Esophagus muscularis mucosa (tissue), 4 donors: ENCODE measurements at regions not wholly inside any gene's neighbourhood (a gene's known extent, or its start where the extent isn't known, plus 50 kb on each side); places are given as distances from the start of the nearest gene placed in this dataset.

Experiments used
- DNase-seq: peaks from one replicate; pipeline ENCODE4 v3.0.0-alpha.2; 2017; ENCODE audit errors: extremely low spot score
- H3K27ac ChIP-seq, 4 donors: fragments of 200-600 bp; sonication (generic); replicated peaks in 1 of 4; 1 replicate in 3 of 4; 2 replicates in 1 of 4; pipeline ENCODE4 v1.5.1; 2016 to 2019; ENCODE audit warnings: mild to moderate bottlenecking in 1 of 4
- H3K27me3 ChIP-seq, 4 donors: fragments of 200-600 bp; sonication (generic); one replicate each; pipeline versions ENCODE4 v1.5.1 to v1.6.0; 2016 to 2019
- H3K36me3 ChIP-seq, 4 donors: fragments of 200-600 bp; sonication (generic); one replicate each; pipeline ENCODE4 v1.5.1; 2016 to 2019
- H3K4me1 ChIP-seq, 4 donors: fragments of 200-600 bp; sonication (generic); one replicate each; pipeline ENCODE4 v1.5.1; 2016 to 2019
- H3K4me3 ChIP-seq, 4 donors: fragments of 200-600 bp; sonication (generic); 1 replicate in 2 of 4; 2 replicates in 2 of 4; pipeline ENCODE4 v1.5.1; 2016 to 2019; ENCODE audit warnings: mild to moderate bottlenecking in 4 of 4, moderate library complexity in 1 of 4
- H3K9me3 ChIP-seq, 4 donors: fragments of 200-600 bp; sonication (generic); 1 replicate in 3 of 4; 2 replicates in 1 of 4; pipeline ENCODE4 v1.5.1; 2016 to 2019
- EP300 ChIP-seq: sonication (generic); formaldehyde crosslinking; IDR thresholded peaks from one replicate; pipeline ENCODE4 v1.6.1; 2017; ENCODE audit warnings: antibody characterized with exemption
- POLR2A ChIP-seq: fragments of 450-650 bp; IDR thresholded peaks from one replicate; pipeline ENCODE4 v1.6.1; 2017; ENCODE audit warnings: antibody characterized with exemption, moderate library complexity, mild to moderate bottlenecking, low read depth
- POLR2AphosphoS5 ChIP-seq, 2 donors: sonication (generic); formaldehyde crosslinking; IDR thresholded peaks; one replicate each; pipeline ENCODE4 v1.6.1; 2017; ENCODE audit warnings: antibody characterized with exemption in 2 of 2
- WGBS: methylation state at CpG from one replicate; pipeline ENCODE4 v1.1.5; 2018; 5-methylcytosine and 5-hydroxymethylcytosine counted together
- intact Hi-C: fragments of 100-400 bp; cut with DNase I; formaldehyde crosslinking; loops from one replicate; pipeline ENCODE4 v1.15.1; 2023
- TF ChIP-seq, protein P1 (sequence below), 3 experiments: fragments of 200-600 bp in 2 of 3; fragments of 450-650 bp in 1 of 3; sonication (generic) in 2 of 3; IDR thresholded peaks; one replicate each; pipeline ENCODE4 v1.5.1; 2017 to 2019; ENCODE audit warnings: antibody characterized with exemption in 3 of 3, mild to moderate bottlenecking in 2 of 3, moderate library complexity in 1 of 3

DNA sequence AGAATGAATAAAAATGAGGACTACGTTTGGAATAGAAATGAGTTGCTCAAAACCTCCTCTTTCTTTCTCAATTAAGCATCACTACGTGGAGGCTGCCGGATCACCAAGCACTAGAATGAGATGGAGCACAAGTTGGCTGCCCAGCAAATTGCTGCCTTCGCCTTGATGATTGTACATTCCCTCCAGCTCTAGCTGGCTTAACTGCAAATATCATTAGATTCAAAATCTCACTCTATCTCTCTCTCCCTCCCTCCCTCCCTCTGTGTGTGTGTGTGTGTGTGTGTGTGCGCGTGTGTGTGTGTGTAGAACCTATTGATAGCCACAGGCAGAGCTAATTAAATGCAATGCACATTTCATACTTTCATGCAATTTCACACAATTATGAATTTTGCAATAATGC lies 310.7 kb upstream of the CDH4 start:
- DNase-seq = no peak
- TF ChIP-seq POLR2A = no peak
- TF ChIP-seq POLR2AphosphoS5 (IDR thresholded peaks at IDR 0.05) = no peak
- TF ChIP-seq EP300 = no peak
- intact Hi-C loops = no loop called here
- Histone ChIP-seq H3K27ac (no peak overlapping the region), H3K9me3 (no peaks in the 10 kb centered on the region), H3K27me3 (no peaks in the 10 kb centered on the region), H3K36me3 (no peaks in the 10 kb centered on the region), H3K4me1 (no peaks in the 10 kb centered on the region), H3K4me3 (no peak overlapping the region)
- 71% methylated on average over 6 of the region's 6 CpGs for WGBS

DNA sequence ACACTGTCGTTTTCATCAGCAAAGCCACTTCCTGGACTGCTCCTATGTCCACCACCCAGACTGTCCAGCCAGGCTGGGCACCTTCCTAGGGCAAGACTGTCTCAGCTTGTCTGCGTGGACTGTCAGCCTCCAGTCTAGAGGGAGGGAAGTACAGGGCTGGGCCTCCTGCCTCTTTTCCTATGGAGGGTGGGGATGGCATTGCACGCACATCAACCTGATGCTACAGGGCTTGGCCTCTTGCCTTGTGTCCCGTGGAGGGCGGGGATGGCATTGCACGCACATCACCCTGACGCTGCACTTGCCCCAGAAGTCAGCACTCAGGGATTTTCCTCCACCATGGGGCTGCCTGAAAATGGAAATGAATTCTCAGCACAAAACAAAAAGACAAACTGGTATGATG lies 304.2 kb upstream of the CDH4 start:
- no peak overlapping the region for H3K4me3 ChIP-seq
- H3K9me3 ChIP-seq = no peaks in the 10 kb centered on the region
- TF ChIP-seq EP300 (no peak), POLR2AphosphoS5 (IDR thresholded peaks at IDR 0.05) (no peak), POLR2A (no peak)
- TF ChIP-seq, protein P1, sequence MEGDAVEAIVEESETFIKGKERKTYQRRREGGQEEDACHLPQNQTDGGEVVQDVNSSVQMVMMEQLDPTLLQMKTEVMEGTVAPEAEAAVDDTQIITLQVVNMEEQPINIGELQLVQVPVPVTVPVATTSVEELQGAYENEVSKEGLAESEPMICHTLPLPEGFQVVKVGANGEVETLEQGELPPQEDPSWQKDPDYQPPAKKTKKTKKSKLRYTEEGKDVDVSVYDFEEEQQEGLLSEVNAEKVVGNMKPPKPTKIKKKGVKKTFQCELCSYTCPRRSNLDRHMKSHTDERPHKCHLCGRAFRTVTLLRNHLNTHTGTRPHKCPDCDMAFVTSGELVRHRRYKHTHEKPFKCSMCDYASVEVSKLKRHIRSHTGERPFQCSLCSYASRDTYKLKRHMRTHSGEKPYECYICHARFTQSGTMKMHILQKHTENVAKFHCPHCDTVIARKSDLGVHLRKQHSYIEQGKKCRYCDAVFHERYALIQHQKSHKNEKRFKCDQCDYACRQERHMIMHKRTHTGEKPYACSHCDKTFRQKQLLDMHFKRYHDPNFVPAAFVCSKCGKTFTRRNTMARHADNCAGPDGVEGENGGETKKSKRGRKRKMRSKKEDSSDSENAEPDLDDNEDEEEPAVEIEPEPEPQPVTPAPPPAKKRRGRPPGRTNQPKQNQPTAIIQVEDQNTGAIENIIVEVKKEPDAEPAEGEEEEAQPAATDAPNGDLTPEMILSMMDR (IDR thresholded peaks at IDR 0.05) = no peak
- H3K36me3 ChIP-seq = no peaks in the 10 kb centered on the region
- DNase-seq = no peak
- H3K4me1 ChIP-seq = no peaks in the 10 kb centered on the region
- H3K27ac ChIP-seq = no peak overlapping the region
- no peaks in the 10 kb centered on the region for H3K27me3 ChIP-seq
- 84% methylated on average over 7 of the region's 7 CpGs for WGBS
- intact Hi-C loops = no loop called here

DNA sequence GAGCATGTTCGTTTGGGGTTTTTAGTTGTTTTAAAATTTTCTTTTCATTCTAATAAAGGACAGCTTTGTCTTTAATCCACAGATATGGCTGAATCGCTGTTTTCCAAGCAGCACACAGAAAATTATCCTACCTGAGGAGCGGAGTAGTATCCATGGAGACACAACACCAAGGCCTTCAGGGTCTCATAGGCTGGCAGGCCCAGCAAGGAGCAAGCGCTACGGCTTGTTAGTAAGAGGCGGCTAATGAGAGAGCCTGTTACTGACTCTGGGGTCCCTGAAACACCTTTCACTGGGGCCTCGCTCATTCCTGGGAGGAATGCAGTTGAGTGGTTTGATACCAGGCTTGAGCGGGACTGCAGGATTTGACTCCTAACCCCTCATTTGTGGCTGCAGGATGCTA lies 303.8 kb upstream of the CDH4 start:
- WGBS = 79% methylated on average over 8 of the region's 8 CpGs
- no peaks in the 10 kb centered on the region for H3K4me1 ChIP-seq
- TF ChIP-seq, protein P1 (IDR thresholded peaks at IDR 0.05) = no peak
- TF ChIP-seq EP300 = no peak
- no peaks in the 10 kb centered on the region for H3K9me3 ChIP-seq
- H3K27ac ChIP-seq = no peak overlapping the region
- intact Hi-C loops = no loop called here
- no peak for DNase-seq
- H3K27me3 ChIP-seq = no peaks in the 10 kb centered on the region
- H3K4me3 ChIP-seq = no peak overlapping the region
- H3K36me3 ChIP-seq = no peaks in the 10 kb centered on the region

DNA sequence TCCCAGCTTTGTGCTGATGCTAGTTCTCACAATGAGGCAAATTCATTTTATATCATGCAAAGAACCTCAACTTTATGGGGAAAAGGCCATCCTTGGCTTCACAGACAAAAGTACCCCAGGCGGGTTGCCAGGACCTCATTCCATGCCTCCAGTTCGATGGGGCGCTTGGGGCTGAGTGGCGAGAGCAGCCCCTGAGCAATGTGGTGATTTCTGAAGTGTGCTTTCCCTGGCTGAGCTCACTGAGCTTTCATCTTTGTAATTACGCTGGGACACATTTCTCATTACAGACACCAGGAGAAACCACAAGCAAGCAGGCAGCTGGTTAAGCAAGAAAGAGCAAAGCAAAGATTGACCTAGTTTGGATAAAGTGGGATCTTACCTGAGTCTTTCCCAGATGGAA lies 301.5 kb upstream of the CDH4 start:
- H3K9me3 ChIP-seq = no peaks in the 10 kb centered on the region
- H3K4me3 ChIP-seq = no peak overlapping the region
- peaks cover 0 to 3% (median 0%) of the 10 kb centered on the region in 4 donors for H3K4me1 ChIP-seq
- TF ChIP-seq POLR2A (no peak), EP300 (no peak), POLR2AphosphoS5 (IDR thresholded peaks at IDR 0.05) (no peak)
- TF ChIP-seq, protein P1 (IDR thresholded peaks at IDR 0.05) = no peak
- H3K27me3 ChIP-seq = no peaks in the 10 kb centered on the region
- no peak for DNase-seq
- intact Hi-C loops = loop anchor here (10.0 kb wide), 1 partner anchor 56 kb away; no protein-coding TSS in a partner anchor
- no peak overlapping the region for H3K27ac ChIP-seq
- H3K36me3 ChIP-seq = no peaks in the 10 kb centered on the region
- WGBS = 76% methylated on average over 4 of the region's 5 CpGs

DNA sequence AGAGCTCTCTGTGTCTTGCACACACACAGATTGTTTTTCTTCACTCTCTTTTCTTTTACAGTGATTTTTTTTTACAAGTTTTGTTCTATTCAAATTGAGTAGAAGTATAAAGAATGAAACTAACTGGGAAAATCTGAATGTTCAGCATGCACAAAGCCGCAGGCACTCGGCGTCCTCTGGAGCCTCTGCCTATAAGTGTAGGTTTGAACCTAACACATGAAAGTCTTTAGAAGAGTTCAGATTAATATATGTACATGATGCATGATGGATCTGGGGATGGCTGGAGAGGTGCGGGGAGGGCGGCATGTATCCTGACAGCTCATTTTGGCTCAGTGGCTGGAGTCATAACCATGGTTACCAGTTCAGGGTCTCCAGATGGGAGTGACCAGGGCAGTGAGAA lies 301.1 kb upstream of the CDH4 start:
- H3K27me3 ChIP-seq = no peaks in the 10 kb centered on the region
- TF ChIP-seq EP300 = no peak
- TF ChIP-seq POLR2A = no peak
- TF ChIP-seq, protein P1 (IDR thresholded peaks at IDR 0.05) = no peak
- TF ChIP-seq POLR2AphosphoS5 (IDR thresholded peaks at IDR 0.05) = no peak
- no peaks in the 10 kb centered on the region for H3K36me3 ChIP-seq
- intact Hi-C loops = loop anchor here (10.0 kb wide), 1 partner anchor 56 kb away; no protein-coding TSS in a partner anchor
- H3K4me3 ChIP-seq = no peak overlapping the region
- peaks cover 0 to 4% (median 2%) of the 10 kb centered on the region in 4 donors for H3K4me1 ChIP-seq
- no peak overlapping the region for H3K27ac ChIP-seq
- 87% methylated on average over 5 of the region's 5 CpGs for WGBS
- no peak for DNase-seq
- H3K9me3 ChIP-seq = no peaks in the 10 kb centered on the region
